Endothelial cell of umbilical vein (primary cell): ENCODE measurements at regions not wholly inside any gene's neighbourhood (a gene's known extent, or its start where the extent isn't known, plus 50 kb on each side); places are given as distances from the start of the nearest gene placed in this dataset.

Experiments
- BruUV-seq: library from RNA; stranded (reverse); fragments of 400-500 nt; replicated peaks from 2 replicates; lab custom pipeline; 2021; lab: Mats Ljungman, UMichigan
- CTCF ChIA-PET: fragments of 300-600, 350-600 bp; sonication (Branson Sonifier 250); formaldehyde crosslinking; loops from one replicate; lab custom pipeline; 2021; ENCODE audit warnings: antibody characterized with exemption, inconsistent platforms; lab: Charles Lee
- POLR2A ChIA-PET: fragments of 300-600, 350-600 bp; sonication (Branson Sonifier 250); formaldehyde crosslinking; loops from one replicate; lab custom pipeline; 2021; ENCODE audit warnings: antibody characterized with exemption, inconsistent platforms; lab: Charles Lee
- DNase-seq: peaks from one replicate; pipeline ENCODE4 v3.0.0-alpha.2; 2011; ENCODE audit warnings: low read depth, low spot score
- FAIRE-seq: peaks from 2 replicates; lab custom pipeline; 2011; peaks lifted over from hg19 to GRCh38; lab: Jason Lieb, UNC
- H2AFZ ChIP-seq: 2 replicates; pipeline ENCODE4 v1.6.0; 2012; ENCODE audit warnings: low read depth, low read length, control low read depth, inconsistent platforms
- H3K27ac ChIP-seq: 2 replicates; pipeline ENCODE4 v1.5.1; 2011; ENCODE audit warnings: low read depth, mild to moderate bottlenecking, control low read depth, low read length, moderate library complexity; ENCODE audit not compliant: insufficient read depth
- H3K27me3 ChIP-seq, 2 experiments: 2 replicates each; pipeline versions ENCODE4 v1.6.0 to v1.6.1; 2011; ENCODE audit warnings: low read length in 2 of 2, mixed read lengths in 1 of 2; ENCODE audit not compliant: control insufficient read depth in 2 of 2, insufficient read depth in 2 of 2
- H3K36me3 ChIP-seq, 2 experiments: 2 replicates in 1 of 2; 3 replicates in 1 of 2; pipeline ENCODE4 v1.5.1; 2011; ENCODE audit warnings: low read length in 2 of 2, mild to moderate bottlenecking in 1 of 2, moderate library complexity in 1 of 2; ENCODE audit not compliant: control insufficient read depth in 2 of 2, insufficient read depth in 2 of 2; ENCODE audit errors: extremely low read depth in 1 of 2
- H3K4me1 ChIP-seq: 3 replicates; pipeline ENCODE4 v1.5.1; 2011; ENCODE audit warnings: mild to moderate bottlenecking, low read length; ENCODE audit not compliant: control insufficient read depth, insufficient read depth; ENCODE audit errors: extremely low read depth
- H3K4me2 ChIP-seq: 2 replicates; pipeline ENCODE4 v1.6.1; 2011; ENCODE audit warnings: low read length, control low read depth, mixed read lengths; ENCODE audit not compliant: insufficient read depth
- H3K4me3 ChIP-seq, 3 experiments: fragments of 200-600 bp in 1 of 3; sonication (generic), shearing (Covaris generic) in 1 of 3; replicated peaks in 1 of 3; 2 replicates each; pipeline ENCODE4 v1.5.1; 2011 to 2016; ENCODE audit warnings: control low read depth in 3 of 3, low read length in 3 of 3, mild to moderate bottlenecking in 2 of 3, inconsistent platforms in 1 of 3, low read depth in 1 of 3, moderate library complexity in 1 of 3; ENCODE audit not compliant: insufficient read depth in 1 of 3
- H3K79me2 ChIP-seq: 2 replicates; pipeline ENCODE4 v1.6.0; 2012; ENCODE audit warnings: low read length, inconsistent platforms; ENCODE audit not compliant: control insufficient read depth, insufficient read depth
- H3K9ac ChIP-seq: replicated peaks from 2 replicates; pipeline ENCODE3; 2011; ENCODE audit warnings: low read length, control low read depth; ENCODE audit not compliant: insufficient read depth; ENCODE audit errors: extremely low read depth
- H3K9me1 ChIP-seq: replicated peaks from 3 replicates; pipeline ENCODE4 v1.6.0; 2011; ENCODE audit warnings: mild to moderate bottlenecking, low read length; ENCODE audit not compliant: control insufficient read depth, insufficient read depth; ENCODE audit errors: extremely low read depth
- H3K9me3 ChIP-seq: replicated peaks from 2 replicates; pipeline ENCODE4 v1.5.1; 2012; ENCODE audit warnings: low read length, inconsistent platforms; ENCODE audit not compliant: control insufficient read depth, insufficient read depth
- H4K20me1 ChIP-seq: replicated peaks from 2 replicates; pipeline ENCODE3; 2011; ENCODE audit warnings: mild to moderate bottlenecking, low read length; ENCODE audit not compliant: control insufficient read depth, insufficient read depth; ENCODE audit errors: extremely low read depth
- EZH2 ChIP-seq: IDR thresholded peaks from 2 replicates; pipeline ENCODE4 v1.6.1; 2012; ENCODE audit warnings: borderline replicate concordance, low read depth, mild to moderate bottlenecking, moderate library complexity, low read length, inconsistent platforms; ENCODE audit not compliant: severe bottlenecking
- FOS ChIP-seq: IDR thresholded peaks from 2 replicates; pipeline ENCODE4 v1.6.1; 2011; ENCODE audit warnings: mild to moderate bottlenecking, low read length, moderate library complexity, borderline replicate concordance; ENCODE audit not compliant: insufficient read depth
- GATA2 ChIP-seq: IDR thresholded peaks from 2 replicates; pipeline ENCODE4 v1.7.0; 2011; ENCODE audit warnings: low read depth, mild to moderate bottlenecking, moderate library complexity, mixed read lengths, low read length; ENCODE audit not compliant: insufficient read length, insufficient read depth
- JUN ChIP-seq: IDR thresholded peaks from 2 replicates; pipeline ENCODE4 v1.6.1; 2011; ENCODE audit warnings: borderline replicate concordance, low read depth; ENCODE audit not compliant: insufficient read length, insufficient read depth
- MYC ChIP-seq: IDR thresholded peaks from one replicate; pipeline ENCODE4 v1.6.1; 2011; ENCODE audit warnings: mild to moderate bottlenecking, low read depth, low read length
- POLR2A ChIP-seq: IDR thresholded peaks from 2 replicates; pipeline ENCODE4 v1.6.1; 2012; ENCODE audit warnings: low read depth, mild to moderate bottlenecking, control low read depth, low read length
- POLR2AphosphoS5 ChIP-seq: IDR thresholded peaks from 2 replicates; pipeline ENCODE4 v1.6.1; 2012; ENCODE audit warnings: low read depth, mild to moderate bottlenecking, control low read depth, low read length, moderate library complexity; ENCODE audit not compliant: insufficient read depth
- dilution Hi-C: fragments of 300-500 bp; cut with MboI; formaldehyde crosslinking; loops from one replicate; pipeline ENCODE4 v1.15.0; 2019; ENCODE audit warnings: low sequenced_read_pairs; ENCODE audit not compliant: extremely low pct_ligation_motif_present
- intact Hi-C: fragments of 100-400 bp; cut with micrococcal nuclease; formaldehyde crosslinking; loops from one replicate; pipeline ENCODE4 v1.10.0; 2022
- TF ChIP-seq, protein P1 (sequence below), 2 donors: IDR thresholded peaks; 1 replicate in 1 of 2; 2 replicates in 1 of 2; pipeline ENCODE4 v1.5.1; 2011; ENCODE audit warnings: low read length in 2 of 2, mild to moderate bottlenecking in 2 of 2, moderate library complexity in 2 of 2, control low read depth in 1 of 2, inconsistent platforms in 1 of 2, low read depth in 1 of 2; ENCODE audit not compliant: insufficient read depth in 1 of 2; ENCODE audit errors: extremely low read depth in 1 of 2
- TF ChIP-seq, protein P2 (sequence below): IDR thresholded peaks from 2 replicates; pipeline ENCODE4 v1.6.1; 2011; ENCODE audit not compliant: insufficient read depth, insufficient read length

DNA sequence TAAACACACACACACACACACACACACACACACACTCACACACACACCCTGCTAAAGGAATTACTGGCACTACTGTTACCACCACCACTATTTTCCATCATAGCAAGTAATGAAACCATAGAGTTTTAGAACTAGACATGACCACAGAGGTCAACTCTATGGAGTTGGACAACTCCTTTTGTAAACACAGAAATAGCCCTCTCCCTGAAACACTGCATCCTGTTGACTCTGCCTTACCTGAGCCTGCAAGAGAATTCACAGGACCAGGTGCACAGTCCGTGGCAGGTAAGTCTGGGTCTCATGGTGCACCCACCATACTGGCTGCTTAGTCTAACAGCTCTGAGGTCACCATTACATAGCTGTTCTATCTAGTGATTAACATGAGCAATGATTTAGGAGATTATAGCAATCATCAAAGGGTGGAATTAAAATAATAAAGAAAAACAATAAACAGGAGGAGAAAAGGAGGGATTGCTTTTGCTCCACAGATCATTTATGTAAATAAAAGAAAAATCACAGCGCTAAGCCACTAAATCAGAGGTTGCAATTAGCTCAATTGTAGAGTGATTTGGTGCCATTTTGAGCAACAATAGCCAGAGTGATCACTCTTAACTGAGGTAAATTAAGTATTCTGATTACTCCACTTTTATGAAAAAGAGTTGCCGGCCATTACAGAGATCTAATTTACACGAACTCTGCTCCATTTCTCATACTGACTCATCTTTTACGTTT is 340.0 kb upstream of the RASGEF1B start:
- Histone ChIP-seq H3K36me3 (no peaks in the 10 kb centered on the region), H3K79me2 (no peaks in the 10 kb centered on the region), H3K27ac (no peak overlapping the region), H3K4me1 (no peaks in the 10 kb centered on the region), H3K4me3 (no peak overlapping the region), H4K20me1 (no peaks in the 10 kb centered on the region), H3K9ac (no peak overlapping the region), H3K9me3 (no peaks in the 10 kb centered on the region), H2AFZ (no peak overlapping the region), H3K27me3 (no peaks in the 10 kb centered on the region), H3K4me2 (no peak overlapping the region), H3K9me1 (no peaks in the 10 kb centered on the region)
- intact Hi-C loops, result no loop called here
- dilution Hi-C loops, result no loop called here
- TF ChIP-seq EZH2 (no peak), POLR2A (no peak), MYC (no peak), POLR2AphosphoS5 (no peak), FOS (no peak), GATA2 (no peak), JUN (no peak)
- TF ChIP-seq, protein P1, sequence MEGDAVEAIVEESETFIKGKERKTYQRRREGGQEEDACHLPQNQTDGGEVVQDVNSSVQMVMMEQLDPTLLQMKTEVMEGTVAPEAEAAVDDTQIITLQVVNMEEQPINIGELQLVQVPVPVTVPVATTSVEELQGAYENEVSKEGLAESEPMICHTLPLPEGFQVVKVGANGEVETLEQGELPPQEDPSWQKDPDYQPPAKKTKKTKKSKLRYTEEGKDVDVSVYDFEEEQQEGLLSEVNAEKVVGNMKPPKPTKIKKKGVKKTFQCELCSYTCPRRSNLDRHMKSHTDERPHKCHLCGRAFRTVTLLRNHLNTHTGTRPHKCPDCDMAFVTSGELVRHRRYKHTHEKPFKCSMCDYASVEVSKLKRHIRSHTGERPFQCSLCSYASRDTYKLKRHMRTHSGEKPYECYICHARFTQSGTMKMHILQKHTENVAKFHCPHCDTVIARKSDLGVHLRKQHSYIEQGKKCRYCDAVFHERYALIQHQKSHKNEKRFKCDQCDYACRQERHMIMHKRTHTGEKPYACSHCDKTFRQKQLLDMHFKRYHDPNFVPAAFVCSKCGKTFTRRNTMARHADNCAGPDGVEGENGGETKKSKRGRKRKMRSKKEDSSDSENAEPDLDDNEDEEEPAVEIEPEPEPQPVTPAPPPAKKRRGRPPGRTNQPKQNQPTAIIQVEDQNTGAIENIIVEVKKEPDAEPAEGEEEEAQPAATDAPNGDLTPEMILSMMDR (IDR thresholded peaks at IDR 0.05; ENCODE audit: extremely low read depth in 1 of 2, insufficient read depth in 1 of 2, low read depth in 1 of 2, low read length in 2 of 2), result no peak
- TF ChIP-seq, protein P2, sequence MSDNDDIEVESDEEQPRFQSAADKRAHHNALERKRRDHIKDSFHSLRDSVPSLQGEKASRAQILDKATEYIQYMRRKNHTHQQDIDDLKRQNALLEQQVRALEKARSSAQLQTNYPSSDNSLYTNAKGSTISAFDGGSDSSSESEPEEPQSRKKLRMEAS, result no peak
- DNase-seq (no peak), FAIRE-seq (no peak)
- ChIA-PET CTCF (no interaction called here), POLR2A (no interaction called here)
- no TSS peak for BruUV-seq
